GM19025 (cell line): ENCODE measurements at regions not wholly inside any gene's neighbourhood (a gene's known extent, or its start where the extent isn't known, plus 50 kb on each side); places are given as distances from the start of the nearest gene placed in this dataset.

Experiments
- ATAC-seq: cut with Tn5 transposase; IDR thresholded peaks from one replicate; pipeline ENCODE4 v1.9.1; 2021; ENCODE audit warnings: mild to moderate bottlenecking, low read depth, moderate library complexity; ENCODE audit not compliant: unreplicated experiment

DNA sequence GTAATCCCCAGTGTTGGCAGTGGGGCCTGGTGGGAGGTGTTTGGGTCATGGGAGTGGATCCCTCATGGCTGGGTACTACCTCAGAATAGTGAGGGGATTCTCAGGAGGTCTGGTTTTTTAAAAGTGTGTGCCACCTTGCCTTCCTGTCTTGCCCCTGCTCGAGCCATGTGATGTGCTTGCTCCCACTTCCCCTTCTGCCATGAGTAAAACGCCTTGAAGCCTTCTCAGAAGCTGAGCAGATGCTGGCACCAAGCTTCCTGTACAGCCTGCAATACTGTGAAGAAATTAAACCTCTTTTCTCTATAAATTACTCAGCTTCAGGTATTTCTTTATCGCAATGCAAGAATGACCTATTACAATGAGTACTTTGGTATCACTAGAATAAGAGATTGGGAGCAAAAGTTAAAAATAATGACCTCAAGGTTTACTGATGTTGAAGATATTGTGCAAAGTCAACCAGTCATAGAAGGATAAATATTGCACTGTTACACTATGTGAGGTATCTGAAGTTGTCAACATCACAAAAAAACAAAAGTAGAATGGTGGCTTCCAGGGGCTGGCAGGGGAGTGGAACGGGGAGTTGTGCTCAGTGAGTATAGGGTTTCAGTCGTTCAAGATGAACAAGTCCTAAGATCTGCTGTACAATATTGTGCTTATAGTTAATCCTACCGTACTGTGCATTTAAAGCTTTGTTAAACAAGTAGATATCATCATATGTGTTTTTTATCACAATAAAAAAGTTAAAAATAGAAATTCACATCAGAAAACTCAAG is 938.3 kb upstream of the CNTNAP5 start:
- no peak for ATAC-seq

DNA sequence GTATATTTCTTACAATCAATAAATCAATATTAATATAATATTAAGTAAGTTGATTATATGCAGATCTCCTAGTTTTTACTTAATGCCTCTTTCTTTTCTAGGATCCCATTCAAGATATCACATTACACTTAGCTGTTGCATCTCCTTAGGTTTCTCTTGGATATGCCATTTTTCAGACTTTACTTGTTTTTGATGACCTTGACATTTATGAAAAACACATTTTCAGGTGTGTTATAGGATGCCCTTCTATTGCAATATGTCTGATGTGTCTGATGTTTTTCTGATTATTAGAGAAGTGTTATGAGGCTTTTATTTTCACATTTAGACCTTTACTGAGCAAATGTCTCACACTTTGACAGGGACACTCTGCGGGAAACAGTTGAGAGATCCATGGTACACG is 933.6 kb upstream of the CNTNAP5 start:
- ATAC-seq = no peak

DNA sequence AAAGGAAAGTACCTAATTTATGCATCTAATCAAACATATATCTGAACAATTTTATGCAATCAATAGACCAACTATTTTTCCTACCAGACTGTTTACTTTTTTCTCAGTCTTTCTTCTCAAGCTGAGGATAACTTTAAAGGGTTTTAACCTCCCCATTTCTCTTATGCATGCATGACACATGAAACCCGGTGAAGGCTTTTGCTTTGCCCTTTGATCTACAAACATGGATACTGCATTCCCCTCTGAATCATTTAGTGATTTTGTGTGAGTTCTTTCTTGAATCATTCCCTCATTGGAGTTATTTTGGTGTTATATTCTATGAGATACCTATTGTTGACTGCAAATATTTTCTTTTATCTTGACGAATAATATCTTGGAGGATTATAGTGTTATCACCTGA is 931.9 kb upstream of the CNTNAP5 start:
- no peak for ATAC-seq

DNA sequence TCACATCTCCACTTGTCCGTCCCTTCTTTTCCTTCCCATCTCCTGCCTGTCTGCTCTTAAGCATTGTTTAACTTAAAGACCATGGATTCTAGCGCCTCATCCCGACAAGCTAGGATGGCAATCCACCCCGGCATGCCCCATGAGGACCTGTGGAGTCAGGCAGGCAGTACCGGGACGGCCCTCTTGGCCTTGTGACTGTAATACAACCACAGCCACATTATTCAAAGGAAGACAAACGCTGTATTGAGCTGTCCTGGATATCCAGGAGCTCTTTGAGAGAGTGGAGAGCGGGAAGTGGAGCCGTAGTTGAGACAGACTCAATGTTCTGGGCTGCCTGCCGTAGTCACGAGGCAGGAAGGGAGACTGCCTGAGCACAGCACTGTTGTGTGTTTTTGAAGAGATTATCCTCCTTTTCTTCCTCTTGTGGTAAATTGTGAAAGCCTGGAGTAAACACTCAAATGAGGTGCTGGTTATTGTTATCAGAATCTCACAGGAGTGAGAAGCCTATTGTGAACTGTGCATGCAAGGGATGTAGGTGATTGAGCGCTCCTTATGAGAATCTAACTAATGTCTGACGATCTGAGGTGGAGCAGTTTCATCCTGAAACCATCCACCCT is 929.8 kb upstream of the CNTNAP5 start:
- no peak for ATAC-seq

DNA sequence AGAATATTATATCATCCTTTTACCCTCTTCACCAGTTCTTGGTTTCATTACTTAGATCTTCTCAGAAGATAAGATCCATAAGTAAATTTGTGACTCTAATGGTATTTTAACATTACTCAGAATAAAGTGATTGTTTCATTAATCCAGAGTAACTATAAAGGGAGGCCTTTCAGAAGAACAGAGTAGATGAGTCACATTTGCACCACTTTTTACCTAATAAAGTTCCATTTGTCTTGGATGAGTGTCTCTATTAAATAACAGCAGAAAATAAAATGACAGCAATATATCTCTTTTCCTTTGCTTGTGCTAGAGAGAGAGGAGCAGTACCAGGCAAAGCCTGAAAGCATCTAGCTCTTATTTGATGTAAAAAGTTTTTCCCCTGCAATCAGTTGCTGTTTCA is 926.5 kb upstream of the CNTNAP5 start:
- ATAC-seq = no peak

DNA sequence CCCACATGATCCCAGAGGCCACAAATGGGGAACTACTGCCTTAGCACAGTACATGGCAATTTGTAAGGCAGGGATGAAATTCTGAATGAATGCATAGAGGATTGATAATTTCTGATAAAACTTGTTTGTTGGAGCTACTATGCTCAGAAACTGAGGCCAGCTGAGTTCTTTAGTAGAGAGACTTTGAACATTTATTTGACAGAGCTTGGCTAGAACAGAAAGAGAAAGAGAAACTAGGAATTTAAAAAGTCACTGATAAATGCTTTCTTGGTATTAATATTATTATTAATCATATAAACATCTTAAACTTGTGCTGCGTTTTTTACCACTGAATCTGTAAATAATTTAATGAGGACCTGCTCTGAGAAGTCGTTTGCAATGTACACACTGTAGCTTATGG is 923.7 kb upstream of the CNTNAP5 start:
- ATAC-seq = no peak

DNA sequence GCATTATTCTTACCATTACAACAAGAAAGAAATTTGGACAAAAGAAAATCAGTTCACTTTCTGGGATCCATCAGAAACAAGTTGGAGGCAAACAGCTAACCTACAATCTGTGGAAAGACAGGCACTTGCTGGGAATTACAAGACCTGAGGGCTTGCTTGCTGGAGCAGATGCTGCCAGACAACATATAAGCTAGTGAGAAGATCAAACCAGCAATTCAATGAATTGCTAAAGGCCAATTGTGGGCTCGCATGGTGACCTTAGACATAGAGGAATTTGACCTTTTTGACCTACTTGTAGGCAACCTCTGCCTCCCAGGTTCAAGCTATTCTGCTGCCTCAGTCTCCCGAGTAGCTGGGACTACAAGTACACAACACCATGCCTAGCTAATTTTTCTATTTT is 921.2 kb upstream of the CNTNAP5 start:
- no peak for ATAC-seq

DNA sequence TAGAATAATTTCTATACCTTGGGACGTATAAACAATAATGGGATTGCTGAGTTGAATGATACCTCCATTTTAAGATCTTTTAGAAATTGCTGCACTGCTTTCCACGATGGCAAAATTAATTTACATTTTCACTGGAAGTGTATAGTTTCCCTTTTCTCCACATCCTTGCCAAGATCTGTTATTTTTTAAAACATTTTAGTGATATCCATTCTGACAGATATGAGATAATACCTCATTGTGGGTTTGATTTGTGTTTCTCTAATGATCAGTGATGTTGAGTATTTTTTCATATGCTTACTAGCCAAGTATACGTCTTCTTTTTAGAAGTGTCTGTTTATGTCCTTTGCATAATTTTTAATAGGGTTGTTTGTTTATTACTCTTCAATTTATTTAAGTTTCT is 908.5 kb upstream of the CNTNAP5 start:
- ATAC-seq = no peak

DNA sequence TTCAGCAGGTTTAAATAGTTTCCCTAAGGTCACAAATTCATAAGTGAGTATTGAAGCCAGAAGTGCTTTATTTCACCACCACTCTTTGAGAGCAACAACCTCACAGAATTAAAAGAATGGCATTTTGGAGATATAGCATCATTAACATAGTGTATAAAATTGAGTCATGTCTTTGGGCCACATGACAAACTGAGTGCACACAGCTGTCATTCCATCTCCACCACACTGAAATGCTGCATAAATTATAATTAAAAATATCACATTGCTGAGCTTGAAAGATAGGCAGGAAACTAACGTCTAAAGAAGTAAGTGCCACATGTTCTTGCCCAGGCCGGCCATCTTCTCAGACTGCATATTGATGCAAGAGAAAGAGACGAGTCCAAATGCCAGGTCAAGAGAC is 897.9 kb upstream of the CNTNAP5 start:
- no peak for ATAC-seq

DNA sequence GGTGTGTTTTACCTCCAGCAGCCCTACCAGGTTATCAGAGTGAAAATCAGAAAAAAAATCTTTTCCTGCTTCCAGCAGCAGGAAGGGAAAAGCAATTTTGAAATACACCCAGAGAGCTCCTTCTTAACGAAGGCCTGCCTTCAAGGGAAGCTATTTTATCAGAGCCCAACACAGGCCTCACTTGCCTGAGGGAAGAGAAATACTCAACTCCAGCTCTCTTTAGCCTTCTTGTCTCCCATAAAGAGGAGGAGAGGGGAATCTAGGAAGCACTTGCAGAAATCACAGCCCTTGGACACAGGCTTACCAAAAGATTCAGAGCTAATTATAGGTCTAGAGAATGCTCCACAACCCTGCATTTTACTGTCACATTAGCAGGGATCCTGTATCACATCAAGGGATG is 896.1 kb upstream of the CNTNAP5 start:
- no peak for ATAC-seq

DNA sequence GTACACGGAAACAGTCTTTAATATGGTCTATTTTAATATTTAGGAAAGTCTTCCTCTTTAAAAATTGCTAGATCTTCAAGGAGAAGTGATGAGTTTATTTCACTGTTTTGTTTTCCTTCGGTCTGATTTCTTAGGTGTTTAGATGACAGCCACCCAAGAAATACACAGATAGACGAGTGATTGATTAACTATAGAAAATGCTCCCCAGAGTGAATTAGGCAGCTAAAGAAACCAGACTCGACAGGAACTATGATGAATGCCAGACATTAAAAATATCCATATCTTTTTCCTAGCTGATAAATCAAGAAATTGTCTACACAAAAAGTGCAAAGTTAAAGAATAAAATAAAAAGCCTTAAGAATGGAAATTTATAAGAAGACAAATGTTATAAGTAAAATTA is 888.7 kb upstream of the CNTNAP5 start:
- ATAC-seq = no peak

DNA sequence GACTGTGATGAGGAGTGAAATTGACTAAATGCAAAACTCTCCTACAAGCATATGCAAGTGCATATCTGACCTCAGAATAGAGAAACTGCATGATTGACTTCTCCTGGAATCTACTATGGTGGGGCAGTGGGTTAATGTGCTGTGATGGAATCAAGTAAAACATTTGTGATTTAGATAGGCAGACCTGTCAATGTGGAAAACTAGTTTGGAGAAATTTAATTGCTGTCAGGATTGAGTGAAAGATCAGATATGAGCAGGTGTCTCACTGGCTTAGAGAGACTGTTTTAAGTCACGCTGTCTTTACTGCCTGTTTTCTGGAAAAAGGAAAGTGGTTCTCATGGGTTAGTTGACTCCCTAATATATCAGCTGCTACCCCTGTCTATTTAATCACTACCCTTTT is 881.0 kb upstream of the CNTNAP5 start:
- no peak for ATAC-seq

DNA sequence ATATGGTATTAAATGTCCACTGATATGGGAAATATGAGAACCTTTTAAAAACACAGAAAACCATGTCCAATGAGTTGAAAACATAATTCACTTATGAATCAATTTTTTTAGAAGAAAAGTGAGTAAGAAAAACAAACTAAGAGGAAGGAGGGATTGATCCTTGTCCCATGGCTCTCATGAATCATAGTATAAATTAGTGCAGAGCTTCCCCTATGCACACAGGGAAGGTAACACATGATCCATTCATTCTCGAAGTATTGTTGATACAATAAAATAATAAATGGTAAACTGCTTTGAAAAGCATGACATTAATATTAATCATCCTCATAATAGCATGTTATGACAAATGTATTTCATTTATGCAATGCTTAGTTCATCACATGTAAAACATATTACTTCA is 872.0 kb upstream of the CNTNAP5 start:
- no peak for ATAC-seq

DNA sequence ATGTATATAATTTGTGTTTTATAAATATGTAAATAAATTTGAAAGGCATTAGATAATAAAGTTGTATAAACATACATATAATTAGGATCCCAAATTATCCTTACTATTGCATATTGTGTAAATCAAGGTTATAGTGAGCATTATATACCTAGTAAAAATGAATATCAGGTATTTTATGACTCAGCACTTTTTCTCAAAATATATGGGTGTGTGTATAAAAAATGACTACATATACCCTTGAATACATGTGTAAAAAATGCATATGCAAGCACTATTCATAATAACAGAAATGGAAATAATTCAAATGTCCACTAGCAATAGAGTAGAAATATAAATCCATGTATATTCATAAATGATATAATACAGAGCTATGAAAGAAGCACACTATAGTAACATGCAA is 870.9 kb upstream of the CNTNAP5 start:
- ATAC-seq = no peak

DNA sequence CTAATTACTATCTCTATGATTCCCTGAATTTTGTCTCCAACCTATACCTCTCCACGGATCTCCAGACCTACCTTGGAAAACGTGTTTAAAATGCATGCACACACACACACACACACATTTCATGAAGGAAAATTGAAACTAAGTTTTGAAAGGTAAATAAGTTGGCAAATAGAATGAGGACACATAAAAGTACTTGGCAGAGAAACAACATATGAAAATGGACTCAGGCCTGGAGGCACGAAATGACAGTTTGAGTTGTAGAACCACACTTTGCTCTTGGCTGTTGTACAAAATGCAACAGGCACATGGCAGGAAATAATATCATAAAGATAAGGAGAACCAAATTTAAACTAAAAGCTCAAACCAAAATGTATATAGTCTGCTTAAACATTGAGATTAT is 868.1 kb upstream of the CNTNAP5 start:
- no peak for ATAC-seq

DNA sequence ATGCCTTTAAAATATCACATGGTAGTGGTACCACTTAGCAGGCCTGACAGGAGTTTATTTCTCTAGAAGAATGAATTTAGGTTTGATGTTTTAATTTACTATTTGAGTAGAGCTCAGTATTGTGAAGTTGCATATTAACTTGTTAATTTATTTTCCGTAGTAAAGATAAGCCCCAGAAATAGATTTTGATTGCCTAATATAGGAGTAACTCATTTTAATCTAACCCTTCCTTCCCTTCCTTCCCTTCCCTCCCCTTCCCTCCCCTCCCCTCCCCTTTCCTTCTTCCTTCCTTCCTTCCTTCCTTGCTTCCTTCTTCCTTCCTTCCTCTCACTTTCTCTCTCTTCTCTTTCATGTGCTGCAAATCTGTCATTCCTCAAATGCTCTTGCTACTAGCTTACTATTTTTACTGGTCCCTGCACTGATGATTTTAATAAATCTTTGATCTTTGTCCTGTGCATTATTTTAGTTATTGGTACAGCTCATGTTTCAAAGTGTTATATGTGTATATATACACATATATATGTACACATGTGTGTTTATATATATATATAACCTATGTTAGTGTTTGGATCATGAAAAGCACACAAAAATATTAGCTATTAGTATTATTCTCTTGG is 862.6 kb upstream of the CNTNAP5 start:
- ATAC-seq = no peak

DNA sequence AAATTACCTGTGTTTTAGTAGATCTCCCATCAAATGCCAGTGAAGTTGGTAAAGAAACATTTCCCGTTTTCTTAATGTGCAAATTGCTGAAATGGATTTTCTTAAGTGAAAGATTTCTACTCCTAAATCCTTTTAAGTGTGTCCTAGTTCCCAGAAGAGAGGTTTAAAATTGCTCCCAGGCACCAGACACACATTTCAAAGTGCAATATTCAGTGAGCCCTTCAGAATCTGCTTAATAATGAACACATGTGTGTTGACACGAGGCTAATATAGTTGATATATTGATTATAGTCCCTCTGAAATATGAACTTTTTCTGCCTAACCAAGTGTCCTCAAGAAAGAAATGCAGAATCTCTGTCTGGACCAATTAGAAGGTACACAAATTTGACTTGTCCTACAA is 861.7 kb upstream of the CNTNAP5 start:
- no peak for ATAC-seq

DNA sequence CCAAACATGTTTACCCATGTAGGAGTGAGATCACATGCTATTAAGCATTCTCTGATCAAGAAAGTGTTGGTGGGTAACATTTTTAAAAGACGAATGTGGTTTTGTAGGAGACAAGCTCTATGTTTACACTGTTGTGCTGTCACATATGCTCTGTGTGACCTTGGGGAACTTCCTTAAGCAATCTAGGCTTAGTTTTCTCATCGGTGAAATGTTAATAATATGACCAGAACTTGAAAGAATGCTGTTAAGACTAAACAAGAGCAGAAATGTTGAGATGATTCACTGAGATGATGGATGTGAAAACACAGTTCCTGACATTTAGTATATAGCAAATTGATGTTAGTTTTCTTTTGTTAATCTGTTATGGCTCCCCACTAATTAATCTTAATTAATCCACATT is 860.9 kb upstream of the CNTNAP5 start:
- ATAC-seq = no peak

DNA sequence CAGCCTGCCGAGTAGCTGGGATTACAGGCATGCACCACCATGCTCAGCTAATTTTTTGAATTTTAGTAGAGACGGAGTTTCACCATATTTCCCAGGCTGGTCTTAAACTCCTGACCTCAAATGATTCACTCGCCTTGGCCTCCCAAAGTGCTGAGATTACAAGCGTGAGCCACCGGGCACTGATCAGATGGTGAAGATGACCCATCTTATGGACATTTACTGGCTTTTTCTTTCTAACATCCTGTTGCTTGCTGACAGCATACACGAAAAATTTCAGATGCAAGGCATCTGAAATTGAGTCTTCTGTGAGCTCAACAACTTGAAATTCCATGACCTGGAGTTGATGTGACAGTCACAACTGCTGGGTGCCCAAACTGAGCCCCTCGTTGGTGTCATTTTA is 859.5 kb upstream of the CNTNAP5 start:
- ATAC-seq = no peak

DNA sequence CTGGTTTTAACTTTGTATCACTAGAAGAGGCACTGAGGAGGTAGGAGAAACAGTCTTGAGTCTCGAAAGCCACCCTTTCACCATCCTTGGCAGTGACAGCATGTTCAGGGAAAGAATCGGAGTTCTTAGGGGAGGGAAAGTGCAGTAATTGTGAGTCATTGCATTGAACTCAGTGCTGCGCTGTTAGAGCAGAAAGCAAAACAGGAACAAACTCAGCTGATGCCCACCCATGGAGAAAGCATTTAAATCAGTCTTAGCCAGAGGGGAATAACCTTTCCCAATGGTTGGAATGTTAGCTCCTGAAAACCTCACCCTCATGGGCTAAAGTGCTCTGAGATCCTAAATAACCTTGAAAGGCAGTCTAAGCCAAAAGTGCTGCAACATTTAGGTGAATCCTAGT is 845.6 kb upstream of the CNTNAP5 start:
- no peak for ATAC-seq

DNA sequence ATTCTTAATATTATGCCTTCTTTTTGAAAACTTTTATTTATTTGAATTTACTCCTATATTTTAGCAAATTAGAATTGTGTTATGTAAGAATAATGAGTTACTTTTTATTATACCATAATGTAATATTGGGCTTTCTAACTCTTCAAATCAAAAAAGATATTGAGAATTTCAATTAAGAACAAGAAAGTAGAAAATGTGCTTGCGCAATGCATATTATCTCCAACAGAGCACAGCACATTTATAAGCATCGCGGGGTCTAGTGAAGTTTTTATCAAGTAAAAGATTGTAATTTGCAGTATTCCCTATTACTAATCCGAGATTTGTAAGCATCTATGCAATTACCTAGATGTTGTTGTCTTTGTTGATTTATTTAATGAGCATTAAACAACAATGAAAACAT is 829.1 kb upstream of the CNTNAP5 start:
- ATAC-seq = no peak

DNA sequence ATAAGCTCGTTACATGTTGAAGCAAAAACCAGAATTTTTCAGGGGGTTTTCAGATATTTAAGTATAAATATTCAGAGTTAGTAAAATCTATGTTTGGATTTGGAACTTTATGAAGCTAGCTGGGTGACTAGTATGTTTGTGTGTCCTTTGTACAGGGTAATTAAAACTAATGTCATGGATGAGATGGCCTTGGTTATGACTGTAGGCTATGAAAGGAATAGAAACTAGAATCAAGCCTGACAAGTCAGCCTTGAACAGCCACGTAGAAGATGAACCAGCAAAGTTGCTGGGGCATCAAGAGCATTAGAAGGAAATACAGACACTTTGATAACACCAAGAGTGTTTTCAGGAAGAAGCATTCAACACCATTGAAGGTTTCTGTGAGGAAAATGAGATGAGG is 825.1 kb upstream of the CNTNAP5 start:
- ATAC-seq = no peak
